A549 (cell line): ENCODE measurements at regions not wholly inside any gene's neighbourhood (a gene's known extent, or its start where the extent isn't known, plus 50 kb on each side); places are given as distances from the start of the nearest gene placed in this dataset.

Experiments
- CHD4 ChIP-seq: fragments of 200-600 bp; sonication (generic); IDR thresholded peaks from 2 replicates; pipeline ENCODE4 v1.6.1; 2016; ENCODE audit warnings: antibody characterized with exemption, mild to moderate bottlenecking, borderline replicate concordance
- CTCF ChIP-seq: fragments of >200 bp; sonication (Bioruptor Twin); formaldehyde crosslinking; IDR thresholded peaks from 3 replicates; pipeline ENCODE4 v1.5.1; 2016
- E2F6 ChIP-seq: IDR thresholded peaks from 2 replicates; pipeline ENCODE4 v1.6.1; 2012; ENCODE audit warnings: low read depth, borderline replicate concordance
- EP300 ChIP-seq, 2 experiments: fragments of >200 bp; sonication (Bioruptor Twin); formaldehyde crosslinking; IDR thresholded peaks; 2 replicates in 1 of 2; 3 replicates in 1 of 2; pipeline ENCODE4 v1.6.1; 2016 to 2017
- FOSB ChIP-seq: fragments of 250-450 bp; sonication (Bioruptor Pico); IDR thresholded peaks from 2 replicates; pipeline ENCODE4 v1.5.0; 2020; ENCODE audit warnings: mild to moderate bottlenecking, moderate library complexity
- FOSL2 ChIP-seq, 2 experiments: fragments of 450-650 bp in 1 of 2; fragments of >200 bp in 1 of 2; sonication (Bioruptor Twin) in 1 of 2; formaldehyde crosslinking; IDR thresholded peaks; 2 replicates each; pipeline versions ENCODE4 v1.5.0 to v1.6.1; 2016 to 2020; ENCODE audit warnings: mild to moderate bottlenecking in 1 of 2, moderate library complexity in 1 of 2
- GATA3 ChIP-seq: IDR thresholded peaks from 2 replicates; pipeline ENCODE4 v1.6.1; 2012; ENCODE audit warnings: borderline replicate concordance
- RNF2 ChIP-seq: fragments of 200-600 bp; sonication (generic); IDR thresholded peaks from 2 replicates; pipeline ENCODE4 v1.6.1; 2016; ENCODE audit warnings: low read depth, mild to moderate bottlenecking, antibody characterized with exemption, moderate library complexity, borderline replicate concordance
- SMC3 ChIP-seq: fragments of >200 bp; sonication (Bioruptor Twin); formaldehyde crosslinking; IDR thresholded peaks from 3 replicates; pipeline ENCODE4 v1.6.1; 2018; ENCODE audit warnings: inconsistent platforms
- TF ChIP-seq, protein P1 (sequence below): fragments of 450-650 bp; IDR thresholded peaks from 2 replicates; pipeline ENCODE4 v1.6.1; 2014; ENCODE audit warnings: antibody characterized with exemption

GRCh38 chr13:72050251-72050650, 183.2 kb upstream of the DACH1 start:
- TF ChIP-seq E2F6: no peak
- TF ChIP-seq EP300 (IDR thresholded peaks at IDR 0.05): no peak
- TF ChIP-seq, protein P1, sequence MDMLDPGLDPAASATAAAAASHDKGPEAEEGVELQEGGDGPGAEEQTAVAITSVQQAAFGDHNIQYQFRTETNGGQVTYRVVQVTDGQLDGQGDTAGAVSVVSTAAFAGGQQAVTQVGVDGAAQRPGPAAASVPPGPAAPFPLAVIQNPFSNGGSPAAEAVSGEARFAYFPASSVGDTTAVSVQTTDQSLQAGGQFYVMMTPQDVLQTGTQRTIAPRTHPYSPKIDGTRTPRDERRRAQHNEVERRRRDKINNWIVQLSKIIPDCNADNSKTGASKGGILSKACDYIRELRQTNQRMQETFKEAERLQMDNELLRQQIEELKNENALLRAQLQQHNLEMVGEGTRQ: no peak
- no peak for TF ChIP-seq GATA3
- TF ChIP-seq SMC3: no peak
- TF ChIP-seq FOSL2 (IDR thresholded peaks at IDR 0.05): no peak
- TF ChIP-seq FOSL2 (CRISPR knock-in tag; IDR thresholded peaks at IDR 0.05): no peak
- no peak for TF ChIP-seq CTCF
- TF ChIP-seq RNF2: no peak
- no peak for TF ChIP-seq CHD4
- TF ChIP-seq FOSB: no peak
